ENCODE measurements at regions not wholly inside any gene's neighbourhood (a gene's known extent, or its start where the extent isn't known, plus 50 kb on each side); places are given as distances from the start of the nearest gene placed in this dataset.
"Not testable (repeated sequence)": the region's sequence is repeated elsewhere in the genome, so short reads cannot be mapped to it uniquely, and the experiment has no call there.

GRCh38 chr5:97297704-97298091, 114.7 kb upstream of the RIOK2 start:
- Mint-ChIP-seq H3K36me3 (no peaks in the 10 kb centered on the region), H3K4me3 (no peak overlapping the region), H3K27me3 (ENCODE audit: low read depth) (no peaks in the 10 kb centered on the region), H3K27ac (no peak overlapping the region), H3K4me1 (no peaks in the 10 kb centered on the region), H3K9me3 (no peaks in the 10 kb centered on the region)
- no peak for DNase-seq (ENCODE audit: low spot score in 2 of 2, unreplicated experiment in 2 of 2)
- no peak for TF ChIP-seq CTCF (IDR thresholded peaks at IDR 0.05; ENCODE audit: unreplicated experiment)

- H3K27ac Mint-ChIP-seq; DNase-seq (ENCODE audit: low spot score in 2 of 2, unreplicated experiment in 2 of 2); H3K4me1 Mint-ChIP-seq; H3K27me3 Mint-ChIP-seq (ENCODE audit: low read depth); H3K36me3 Mint-ChIP-seq; H3K9me3 Mint-ChIP-seq; H3K4me3 Mint-ChIP-seq: not testable (repeated sequence)
Measured at GRCh38 chr5:97301181-97301580, 118.1 kb upstream of the RIOK2 start.

- TF ChIP-seq CTCF (IDR thresholded peaks at IDR 0.05; ENCODE audit: unreplicated experiment) = no peak
Measured at GRCh38 chr5:97338729-97339128, 155.7 kb upstream of the RIOK2 start.

GRCh38 chr5:97355775-97356174, 172.7 kb upstream of the RIOK2 start:
- Mint-ChIP-seq H3K9me3 (peaks cover 52% of the 10 kb centered on the region), H3K27me3 (ENCODE audit: low read depth) (no peaks in the 10 kb centered on the region), H3K36me3 (no peaks in the 10 kb centered on the region), H3K4me1 (no peaks in the 10 kb centered on the region), H3K4me3 (no peak overlapping the region), H3K27ac (no peak overlapping the region)
- DNase-seq (ENCODE audit: low spot score in 2 of 2, unreplicated experiment in 2 of 2) = no peak
- no peak for TF ChIP-seq CTCF (IDR thresholded peaks at IDR 0.05; ENCODE audit: unreplicated experiment)

More at GRCh38 chr5:97338729-97339128, 155.7 kb upstream of the RIOK2 start:
- Mint-ChIP-seq H3K36me3 (no peaks in the 10 kb centered on the region), H3K27me3 (ENCODE audit: low read depth) (no peaks in the 10 kb centered on the region), H3K9me3 (peaks cover 51% of the 10 kb centered on the region), H3K27ac (no peak overlapping the region), H3K4me1 (no peaks in the 10 kb centered on the region), H3K4me3 (no peak overlapping the region)
- DNase-seq (ENCODE audit: low spot score in 2 of 2, unreplicated experiment in 2 of 2) = no peak

GRCh38 chr5:97363577-97363976, 180.5 kb upstream of the RIOK2 start:
- DNase-seq (ENCODE audit: low spot score in 2 of 2, unreplicated experiment in 2 of 2) = no peak
- Mint-ChIP-seq H3K27me3 (ENCODE audit: low read depth) (no peaks in the 10 kb centered on the region), H3K9me3 (peaks cover 16% of the 10 kb centered on the region), H3K36me3 (no peaks in the 10 kb centered on the region), H3K27ac (no peak overlapping the region), H3K4me1 (no peaks in the 10 kb centered on the region), H3K4me3 (no peak overlapping the region)
- no peak for TF ChIP-seq CTCF (IDR thresholded peaks at IDR 0.05; ENCODE audit: unreplicated experiment)

- no peaks in the 10 kb centered on the region for H3K36me3 Mint-ChIP-seq
- DNase-seq (ENCODE audit: low spot score in 2 of 2, unreplicated experiment in 2 of 2) = no peak
- no peak for TF ChIP-seq CTCF (IDR thresholded peaks at IDR 0.05; ENCODE audit: unreplicated experiment)
- no peaks in the 10 kb centered on the region for H3K4me1 Mint-ChIP-seq
- no peak overlapping the region for H3K27ac Mint-ChIP-seq
- no peaks in the 10 kb centered on the region for H3K27me3 Mint-ChIP-seq (ENCODE audit: low read depth)
- H3K9me3 Mint-ChIP-seq = peaks cover 16% of the 10 kb centered on the region
- H3K4me3 Mint-ChIP-seq = no peak overlapping the region
Measured at GRCh38 chr5:97364731-97365130, 181.7 kb upstream of the RIOK2 start.

Data from mesothelial cell of epicardium (in vitro differentiated cells).